ENCODE measurements at regions not wholly inside any gene's neighbourhood (a gene's known extent, or its start where the extent isn't known, plus 50 kb on each side); places are given as distances from the start of the nearest gene placed in this dataset.
"Not testable (repeated sequence)": the region's sequence is repeated elsewhere in the genome, so short reads cannot be mapped to it uniquely, and the experiment has no call there.

GRCh38 chr16:13702614-13703013, 217.3 kb upstream of the ERCC4 start:
- ChIA-PET POLR2A (ENCODE audit: low non-redundant PET) (no interaction called here), CTCF (no interaction called here)
- no peak for TF ChIP-seq CTCF (conservative IDR thresholded peaks at IDR 0.05; ENCODE audit: low read depth)
- no peak for DNase-seq (ENCODE audit: low spot score)
- no peak overlapping the region for H3K27ac ChIP-seq

- no peak for TF ChIP-seq CTCF (conservative IDR thresholded peaks at IDR 0.05; ENCODE audit: low read depth)
- CTCF ChIA-PET: interaction anchor here (0.6 kb wide), 1 partner anchor 12 kb away, joined by 3 read pairs; no protein-coding TSS in a partner anchor
- no peak overlapping the region for H3K27ac ChIP-seq
- POLR2A ChIA-PET (ENCODE audit: low non-redundant PET): no interaction called here
- DNase-seq (ENCODE audit: low spot score): no peak
These were observed 211.4 kb upstream of the ERCC4 start for GRCh38 chr16:13708347-13709120.

GRCh38 chr16:13718748-13719147, 201.2 kb upstream of the ERCC4 start:
- CTCF ChIA-PET: interaction anchor here (0.6 kb wide), 1 partner anchor 439 kb away, joined by 3 read pairs; no protein-coding TSS in a partner anchor
- TF ChIP-seq CTCF (conservative IDR thresholded peaks at IDR 0.05; ENCODE audit: low read depth): no peak
- DNase-seq (ENCODE audit: low spot score): no peak
- POLR2A ChIA-PET (ENCODE audit: low non-redundant PET): no interaction called here
- H3K27ac ChIP-seq: no peak overlapping the region

- DNase-seq (ENCODE audit: low spot score): no peak
- ChIA-PET POLR2A (ENCODE audit: low non-redundant PET) (no interaction called here), CTCF (interaction anchor here (0.6 kb wide), 1 partner anchor 15 kb away, joined by 4 read pairs; no protein-coding TSS in a partner anchor)
- no peak for TF ChIP-seq CTCF (conservative IDR thresholded peaks at IDR 0.05; ENCODE audit: low read depth)
- H3K27ac ChIP-seq: no peak overlapping the region
These were observed 192.0 kb upstream of the ERCC4 start for GRCh38 chr16:13727943-13728342.

GRCh38 chr16:13733561-13733960, 186.4 kb upstream of the ERCC4 start:
- ChIA-PET POLR2A (ENCODE audit: low non-redundant PET) (no interaction called here), CTCF (no interaction called here)
- TF ChIP-seq CTCF (conservative IDR thresholded peaks at IDR 0.05; ENCODE audit: low read depth): no peak
- no peak for DNase-seq (ENCODE audit: low spot score)
- no peak overlapping the region for H3K27ac ChIP-seq

- CTCF ChIA-PET; POLR2A ChIA-PET (ENCODE audit: low non-redundant PET); H3K27ac ChIP-seq; DNase-seq (ENCODE audit: low spot score): not testable (repeated sequence)
These were observed 180.2 kb upstream of the ERCC4 start for GRCh38 chr16:13739621-13740373.

GRCh38 chr16:13742928-13743327, 177.0 kb upstream of the ERCC4 start:
- H3K27ac ChIP-seq: no peak overlapping the region
- ChIA-PET POLR2A (ENCODE audit: low non-redundant PET) (no interaction called here), CTCF (interaction anchor here (0.7 kb wide), 1 partner anchor 15 kb away, joined by 4 read pairs; no protein-coding TSS in a partner anchor)
- DNase-seq (ENCODE audit: low spot score): no peak
- no peak for TF ChIP-seq CTCF (conservative IDR thresholded peaks at IDR 0.05; ENCODE audit: low read depth)
